DOHH2 (cell line): ENCODE measurements at regions not wholly inside any gene's neighbourhood (a gene's known extent, or its start where the extent isn't known, plus 50 kb on each side); places are given as distances from the start of the nearest gene placed in this dataset.

Experiments
- H3F3A ChIP-seq: fragments of 200-600 bp; sonication (generic), shearing (Covaris generic); 2 replicates; pipeline ENCODE4 v1.6.0; 2016; ENCODE audit warnings: antibody characterized with exemption, mild to moderate bottlenecking; ENCODE audit not compliant: control insufficient read depth, insufficient read depth
- H3K27ac ChIP-seq: fragments of 200-600 bp; sonication (generic); 2 replicates; pipeline ENCODE4 v1.5.1; 2014; ENCODE audit warnings: low read depth, mild to moderate bottlenecking, low read length, moderate library complexity
- H3K27me3 ChIP-seq: fragments of 200-600 bp; sonication (generic); 2 replicates; pipeline ENCODE4 v1.6.1; 2014; ENCODE audit warnings: mild to moderate bottlenecking, low read length, mixed read lengths; ENCODE audit not compliant: control insufficient read depth
- H3K36me3 ChIP-seq: fragments of 200-600 bp; sonication (generic); 2 replicates; pipeline ENCODE4 v1.6.1; 2014; ENCODE audit warnings: mild to moderate bottlenecking, low read length, moderate library complexity, mixed read lengths; ENCODE audit not compliant: control insufficient read depth
- H3K4me1 ChIP-seq: fragments of 200-600 bp; sonication (generic); 2 replicates; pipeline ENCODE4 v1.6.1; 2014; ENCODE audit warnings: mild to moderate bottlenecking, low read length, mixed read lengths; ENCODE audit not compliant: control insufficient read depth
- H3K4me2 ChIP-seq: fragments of 200-600 bp; sonication (generic); 2 replicates; pipeline ENCODE4 v1.6.0; 2014; ENCODE audit warnings: mild to moderate bottlenecking, low read length, moderate library complexity
- H3K4me3 ChIP-seq: fragments of 200-600 bp; sonication (generic); 2 replicates; pipeline ENCODE4 v1.5.1; 2014; ENCODE audit warnings: mild to moderate bottlenecking, low read length, mixed read lengths
- H3K79me2 ChIP-seq: fragments of 200-600 bp; sonication (generic); 2 replicates; pipeline ENCODE4 v1.6.1; 2014; ENCODE audit warnings: mild to moderate bottlenecking, low read length, mixed read lengths; ENCODE audit not compliant: control insufficient read depth
- H3K9me2 ChIP-seq: fragments of 200-600 bp; sonication (generic); replicated peaks from 2 replicates; pipeline ENCODE4 v1.6.1; 2014; ENCODE audit warnings: mild to moderate bottlenecking, low read length, mixed read lengths; ENCODE audit not compliant: control insufficient read depth
- H3K9me3 ChIP-seq: fragments of 200-600 bp; sonication (generic); 2 replicates; pipeline ENCODE4 v1.6.1; 2014; ENCODE audit warnings: antibody characterized with exemption, low read length, mixed read lengths; ENCODE audit not compliant: control insufficient read depth, insufficient read depth
- H4K20me1 ChIP-seq: fragments of 200-600 bp; sonication (generic); 2 replicates; pipeline ENCODE4 v1.6.0; 2014; ENCODE audit warnings: low read depth, mild to moderate bottlenecking, antibody characterized with exemption, low read length, moderate library complexity; ENCODE audit not compliant: control insufficient read depth, insufficient read depth
- CTCF ChIP-seq: fragments of 200-600 bp; sonication (generic); IDR thresholded peaks from one replicate; pipeline ENCODE4 v1.5.1; 2014; ENCODE audit warnings: antibody characterized with exemption, mild to moderate bottlenecking, low read depth, low read length; ENCODE audit not compliant: poor library complexity, severe bottlenecking
- EZH2phosphoT487 ChIP-seq: fragments of 200-600 bp; sonication (generic); IDR thresholded peaks from 2 replicates; pipeline ENCODE4 v1.6.1; 2017; ENCODE audit warnings: borderline replicate concordance, mild to moderate bottlenecking, antibody characterized with exemption, low read length, moderate library complexity, mixed read lengths

GRCh38 chr2:104262714-104263113 is 591.2 kb upstream of the POU3F3 start:
- H3K4me2 ChIP-seq: no peak overlapping the region
- H3K27ac ChIP-seq: no peak overlapping the region
- H3K9me2 ChIP-seq: no peaks in the 10 kb centered on the region
- H3K36me3 ChIP-seq: peaks cover 3% of the 10 kb centered on the region; the same call in 1 of the 2 replicates
- H3K4me3 ChIP-seq: no peak overlapping the region
- peaks cover 40% of the 10 kb centered on the region; the same call in 1 of the 2 replicates for H3K9me3 ChIP-seq
- peaks cover 17% of the 10 kb centered on the region for H3K4me1 ChIP-seq
- no peaks in the 10 kb centered on the region for H4K20me1 ChIP-seq
- no peaks in the 10 kb centered on the region for H3F3A ChIP-seq
- H3K27me3 ChIP-seq: no peaks in the 10 kb centered on the region
- no peak for TF ChIP-seq EZH2phosphoT487
- TF ChIP-seq CTCF: no peak
- no peaks in the 10 kb centered on the region for H3K79me2 ChIP-seq

DNA sequence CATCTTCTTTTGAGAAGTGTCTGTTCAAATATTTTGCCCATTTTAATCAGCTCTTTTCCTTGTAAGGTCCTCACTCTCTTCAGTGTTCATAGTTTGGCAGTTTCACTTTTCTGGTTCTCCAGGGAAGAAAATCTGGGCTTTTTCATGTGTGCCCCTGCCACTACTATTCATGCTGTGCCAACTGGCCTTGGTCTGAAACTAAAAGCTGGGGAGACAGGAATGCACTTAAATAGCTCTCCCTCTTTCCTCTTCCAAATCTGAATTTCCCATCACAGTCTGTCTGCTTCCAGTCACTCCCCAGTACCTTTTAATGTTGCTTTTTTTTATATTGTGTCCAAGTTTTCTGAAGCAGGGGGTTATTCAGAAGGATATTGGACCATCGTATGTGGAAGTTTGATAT is 574.3 kb upstream of the POU3F3 start:
- peaks cover 5% of the 10 kb centered on the region; the same call in 1 of the 2 replicates for H3K4me1 ChIP-seq
- no peaks in the 10 kb centered on the region for H3K79me2 ChIP-seq
- no peaks in the 10 kb centered on the region for H3K9me2 ChIP-seq
- H3F3A ChIP-seq: no peaks in the 10 kb centered on the region
- no peaks in the 10 kb centered on the region for H4K20me1 ChIP-seq
- H3K4me2 ChIP-seq: no peak overlapping the region
- no peaks in the 10 kb centered on the region for H3K9me3 ChIP-seq
- H3K27me3 ChIP-seq: no peaks in the 10 kb centered on the region
- H3K27ac ChIP-seq: no peak overlapping the region
- no peaks in the 10 kb centered on the region for H3K36me3 ChIP-seq
- TF ChIP-seq EZH2phosphoT487 (no peak), CTCF (no peak)
- H3K4me3 ChIP-seq: no peak overlapping the region

DNA sequence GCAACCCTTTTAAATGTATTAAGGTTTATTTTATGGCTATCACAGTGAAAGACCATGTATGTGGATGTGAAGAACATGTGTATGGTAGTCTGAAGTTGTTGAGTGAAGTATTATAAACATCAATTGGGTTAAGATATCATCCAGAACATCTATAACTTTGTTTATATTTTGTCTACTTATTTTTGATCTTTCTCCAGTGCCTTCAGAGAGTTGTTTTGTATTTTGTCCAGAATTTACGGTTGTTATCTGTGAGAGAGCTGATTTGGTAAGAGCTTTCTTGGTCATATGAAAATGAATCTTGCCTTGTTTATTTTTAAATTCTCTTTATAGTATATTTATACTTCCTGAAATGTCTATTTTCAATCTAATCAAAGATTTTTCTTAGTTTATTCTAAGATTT is 573.7 kb upstream of the POU3F3 start:
- H3K9me2 ChIP-seq: no peaks in the 10 kb centered on the region
- no peaks in the 10 kb centered on the region for H3F3A ChIP-seq
- H3K27me3 ChIP-seq: no peaks in the 10 kb centered on the region
- no peaks in the 10 kb centered on the region for H4K20me1 ChIP-seq
- H3K4me1 ChIP-seq: peaks cover 5% of the 10 kb centered on the region; the same call in 1 of the 2 replicates
- H3K4me3 ChIP-seq: no peak overlapping the region
- no peak overlapping the region for H3K27ac ChIP-seq
- no peaks in the 10 kb centered on the region for H3K36me3 ChIP-seq
- H3K9me3 ChIP-seq: no peaks in the 10 kb centered on the region
- H3K4me2 ChIP-seq: no peak overlapping the region
- no peaks in the 10 kb centered on the region for H3K79me2 ChIP-seq
- TF ChIP-seq CTCF (no peak), EZH2phosphoT487 (no peak)

GRCh38 chr2:104286841-104287240 is 567.1 kb upstream of the POU3F3 start:
- Histone ChIP-seq H3K36me3 (no peaks in the 10 kb centered on the region), H3K27me3 (no peaks in the 10 kb centered on the region), H3K9me3 (no peaks in the 10 kb centered on the region), H3K4me2 (no peak overlapping the region), H3K27ac (no peak overlapping the region), H3K9me2 (no peaks in the 10 kb centered on the region), H3K4me3 (no peak overlapping the region), H3F3A (no peaks in the 10 kb centered on the region), H4K20me1 (no peaks in the 10 kb centered on the region), H3K4me1 (no peaks in the 10 kb centered on the region), H3K79me2 (no peaks in the 10 kb centered on the region)
- TF ChIP-seq CTCF: no peak
- TF ChIP-seq EZH2phosphoT487: no peak
